GM23338 (cell line): ENCODE measurements at regions not wholly inside any gene's neighbourhood (a gene's known extent, or its start where the extent isn't known, plus 50 kb on each side); places are given as distances from the start of the nearest gene placed in this dataset.

ENCODE experiments used
- ATAC-seq: fragments of 200-7000 bp; cut with Tn5 transposase; 3 replicates; pipeline ENCODE4 v1.9.1; 2020
- DNase-seq: peaks from one replicate; pipeline ENCODE4 v3.0.0-alpha.2; 2015; ENCODE audit warnings: low spot score
- H2AFZ ChIP-seq: fragments of 200-600 bp; sonication (generic); 2 replicates; pipeline ENCODE4 v1.8.0; 2016; ENCODE audit warnings: antibody characterized with exemption, mild to moderate bottlenecking, moderate library complexity
- H3F3A ChIP-seq: fragments of 200-600 bp; sonication (generic); replicated peaks from 2 replicates; pipeline ENCODE4 v1.8.0; 2017; ENCODE audit warnings: antibody characterized with exemption, mixed run types, low read depth
- H3K27ac ChIP-seq: fragments of 200-600 bp; sonication (generic); 2 replicates; pipeline ENCODE4 v1.6.1; 2016; ENCODE audit warnings: low read depth
- H3K27me3 ChIP-seq: fragments of 200-600 bp; sonication (generic); 2 replicates; pipeline ENCODE4 v1.8.0; 2016; ENCODE audit warnings: mild to moderate bottlenecking, mixed run types, moderate library complexity; ENCODE audit not compliant: insufficient read depth
- H3K36me3 ChIP-seq: fragments of 200-600 bp; sonication (generic); 2 replicates; pipeline ENCODE4 v1.8.0; 2016; ENCODE audit warnings: mild to moderate bottlenecking; ENCODE audit not compliant: insufficient read depth
- H3K4me1 ChIP-seq: fragments of 200-600 bp; sonication (generic); 2 replicates; pipeline ENCODE4 v1.8.0; 2016; ENCODE audit warnings: mild to moderate bottlenecking, moderate library complexity; ENCODE audit not compliant: insufficient read depth
- H3K4me2 ChIP-seq: fragments of 200-600 bp; sonication (generic); 2 replicates; pipeline ENCODE4 v1.7.1; 2017; ENCODE audit warnings: mixed run types
- H3K4me3 ChIP-seq: fragments of 200-600 bp; sonication (generic); 2 replicates; pipeline ENCODE4 v1.6.1; 2016; ENCODE audit warnings: mixed run types
- H3K79me2 ChIP-seq: fragments of 200-600 bp; sonication (generic); replicated peaks from 2 replicates; pipeline ENCODE4 v1.8.0; 2017; ENCODE audit warnings: mild to moderate bottlenecking; ENCODE audit not compliant: insufficient read depth
- H3K9me2 ChIP-seq: fragments of 200-600 bp; sonication (generic); 2 replicates; pipeline ENCODE4 v1.8.0; 2017; ENCODE audit not compliant: insufficient read depth
- H4K20me1 ChIP-seq: fragments of 200-600 bp; sonication (generic); replicated peaks from 2 replicates; pipeline ENCODE4 v1.8.0; 2017; ENCODE audit warnings: mild to moderate bottlenecking; ENCODE audit not compliant: insufficient read depth
- H3K27ac Mint-ChIP-seq: 2 replicates; pipeline ENCODE4 v1.8.0; 2020; ENCODE audit warnings: inconsistent platforms, mild to moderate bottlenecking, moderate library complexity, mixed read lengths
- H3K27me3 Mint-ChIP-seq: 3 replicates; pipeline ENCODE4 v1.8.0; 2022; ENCODE audit warnings: low read depth, mild to moderate bottlenecking, moderate library complexity, mixed read lengths, inconsistent platforms; ENCODE audit not compliant: insufficient read depth, poor library complexity
- H3K36me3 Mint-ChIP-seq: 3 replicates; pipeline ENCODE4 v1.8.0; 2021; ENCODE audit warnings: low read depth, mild to moderate bottlenecking, inconsistent platforms, moderate library complexity, mixed read lengths
- H3K4me1 Mint-ChIP-seq: 3 replicates; pipeline ENCODE4 v1.8.0; 2020; ENCODE audit warnings: mild to moderate bottlenecking, inconsistent platforms, mixed read lengths
- H3K4me3 Mint-ChIP-seq: 3 replicates; pipeline ENCODE4 v1.8.0; 2021; ENCODE audit warnings: moderate library complexity, mild to moderate bottlenecking, inconsistent platforms, mixed read lengths
- H3K9me3 Mint-ChIP-seq: 3 replicates; pipeline ENCODE4 v1.8.0; 2020; ENCODE audit warnings: moderate library complexity, mild to moderate bottlenecking, inconsistent platforms, mixed read lengths
- CREB1 ChIP-seq: fragments of 250-450 bp; sonication (Bioruptor Pico); IDR thresholded peaks from 2 replicates; pipeline ENCODE4 v1.5.0; 2020; ENCODE audit warnings: low read depth, mild to moderate bottlenecking, moderate library complexity
- ETS1 ChIP-seq: IDR thresholded peaks from 2 replicates; pipeline ENCODE4 v1.6.1; 2016; ENCODE audit warnings: antibody characterized with exemption
- EZH2 ChIP-seq: fragments of 200-600 bp; sonication (generic); IDR thresholded peaks from one replicate; pipeline ENCODE4 v1.8.0; 2017; ENCODE audit warnings: antibody characterized with exemption, mild to moderate bottlenecking, low read depth; ENCODE audit not compliant: unreplicated experiment
- JUNB ChIP-seq: IDR thresholded peaks from one replicate; pipeline ENCODE4 v1.6.1; 2016; ENCODE audit warnings: antibody characterized with exemption; ENCODE audit not compliant: unreplicated experiment
- NANOG ChIP-seq: IDR thresholded peaks from 2 replicates; pipeline ENCODE4 v1.6.1; 2016; ENCODE audit warnings: antibody characterized with exemption, borderline replicate concordance
- POLR2AphosphoS5 ChIP-seq: IDR thresholded peaks from 2 replicates; pipeline ENCODE4 v1.6.1; 2016; ENCODE audit warnings: antibody characterized with exemption, low read depth
- REST ChIP-seq: IDR thresholded peaks from one replicate; pipeline ENCODE4 v1.6.1; 2018; ENCODE audit warnings: antibody characterized with exemption; ENCODE audit not compliant: unreplicated experiment
- STAT1 ChIP-seq: IDR thresholded peaks from one replicate; pipeline ENCODE4 v1.6.1; 2016; ENCODE audit warnings: antibody characterized with exemption; ENCODE audit not compliant: unreplicated experiment
- ZNF114 ChIP-seq: fragments of 250-450 bp; sonication (Bioruptor Pico); IDR thresholded peaks from 2 replicates; pipeline ENCODE4 v1.5.0; 2020; ENCODE audit warnings: mild to moderate bottlenecking, moderate library complexity
- ZNF331 ChIP-seq: fragments of 250-450 bp; sonication (Bioruptor Pico); IDR thresholded peaks from 2 replicates; pipeline ENCODE4 v1.5.0; 2020; ENCODE audit warnings: low read depth, mild to moderate bottlenecking, moderate library complexity

- Mint-ChIP-seq H3K9me3 (no peaks in the 10 kb centered on the region), H3K36me3 (no peaks in the 10 kb centered on the region)
These were observed 102.5 kb upstream of the TJP1 start for GRCh38 chr15:29924750-29925149.

GRCh38 chr15:29922191-29922590 is 99.9 kb upstream of the TJP1 start:
- Histone ChIP-seq H3K9me2 (no peaks in the 10 kb centered on the region), H2AFZ (no peak overlapping the region), H3K27me3 (no peaks in the 10 kb centered on the region), H3K4me2 (no peak overlapping the region), H3K36me3 (no peaks in the 10 kb centered on the region), H3K27ac (peak overlapping the region; percentile 73; the same call in 1 of the 2 replicates), H3F3A (no peaks in the 10 kb centered on the region), H4K20me1 (no peaks in the 10 kb centered on the region), H3K79me2 (no peaks in the 10 kb centered on the region), H3K4me3 (no peak overlapping the region), H3K4me1 (peaks cover 35% of the 10 kb centered on the region)
- no peaks in the 10 kb centered on the region for H3K36me3 Mint-ChIP-seq
- no peak overlapping the region for H3K4me3 Mint-ChIP-seq
- DNase-seq: no peak
- peaks cover 48% of the 10 kb centered on the region for H3K4me1 Mint-ChIP-seq
- no peaks in the 10 kb centered on the region for H3K9me3 Mint-ChIP-seq
- no peak for ATAC-seq
- H3K27ac Mint-ChIP-seq: peak overlapping the region; percentile 30; the same call in 1 of the 2 replicates
- peaks cover 12% of the 10 kb centered on the region for H3K27me3 Mint-ChIP-seq
- TF ChIP-seq POLR2AphosphoS5: no peak
- no peak for TF ChIP-seq JUNB
- TF ChIP-seq STAT1: no peak
- no peak for TF ChIP-seq NANOG
- no peak for TF ChIP-seq CREB1 (CRISPR knock-in tag)
- TF ChIP-seq REST: no peak
- TF ChIP-seq ETS1: no peak
- TF ChIP-seq ZNF114 (CRISPR knock-in tag): no peak

More at GRCh38 chr15:29924750-29925149, 102.5 kb upstream of the TJP1 start:
- Mint-ChIP-seq H3K27ac (no peak overlapping the region), H3K27me3 (peaks cover 12% of the 10 kb centered on the region), H3K4me1 (peaks cover 40% of the 10 kb centered on the region), H3K4me3 (no peak overlapping the region)
- Histone ChIP-seq H3K4me3 (no peak overlapping the region), H3F3A (no peaks in the 10 kb centered on the region), H4K20me1 (no peaks in the 10 kb centered on the region), H3K36me3 (no peaks in the 10 kb centered on the region), H3K9me2 (no peaks in the 10 kb centered on the region), H3K27me3 (no peaks in the 10 kb centered on the region), H3K4me2 (no peak overlapping the region), H2AFZ (no peak overlapping the region), H3K79me2 (no peaks in the 10 kb centered on the region), H3K27ac (peak overlapping the region; percentile 61), H3K4me1 (peaks cover 35% of the 10 kb centered on the region)
- ATAC-seq (peak; percentile 87), DNase-seq (peak; percentile 97)
- TF ChIP-seq ZNF331 (CRISPR knock-in tag) (no peak), EZH2 (no peak), JUNB (no peak), ETS1 (0 out of 2 replicates have a peak, but pooled peaks have one; percentile 16), POLR2AphosphoS5 (no peak)
